Body of pancreas (tissue), 4 donors: ENCODE measurements at regions not wholly inside any gene's neighbourhood (a gene's known extent, or its start where the extent isn't known, plus 50 kb on each side); places are given as distances from the start of the nearest gene placed in this dataset.

Experiments used
- CTCF ChIP-seq, 7 experiments: fragments of 450-650 bp in 4 of 7; fragments of 200-600 bp in 3 of 7; sonication (generic) in 3 of 7; IDR thresholded peaks; one replicate each; pipeline ENCODE4 v1.5.1; 2016 to 2019; ENCODE audit warnings: antibody characterized with exemption in 7 of 7
- POLR2A ChIP-seq, 3 donors: fragments of 450-650 bp; IDR thresholded peaks; one replicate each; pipeline ENCODE4 v1.6.1; 2016; ENCODE audit warnings: antibody characterized with exemption in 3 of 3, mild to moderate bottlenecking in 2 of 3

GRCh38 chr5:136754216-136754615 lies 388.9 kb upstream of the TRPC7 start:
- TF ChIP-seq CTCF (IDR thresholded peaks at IDR 0.05) = no peak
- TF ChIP-seq POLR2A (IDR thresholded peaks at IDR 0.05) = no peak
